Keratinocyte (primary cell): ENCODE measurements at regions not wholly inside any gene's neighbourhood (a gene's known extent, or its start where the extent isn't known, plus 50 kb on each side); places are given as distances from the start of the nearest gene placed in this dataset.

ENCODE experiments used
- EZH2 ChIP-seq: IDR thresholded peaks from one replicate; pipeline ENCODE4 v1.6.1; 2012; ENCODE audit warnings: inconsistent platforms, mild to moderate bottlenecking, low read length, moderate library complexity
- TF ChIP-seq, protein P1 (sequence below), 3 experiments: IDR thresholded peaks in 1 of 3; conservative IDR thresholded peaks in 1 of 3; optimal IDR thresholded peaks in 1 of 3; 2 replicates in 2 of 3; 3 replicates in 1 of 3; pipeline versions ENCODE3 to v1.5.1; 2011; ENCODE audit warnings: low read length in 3 of 3, mild to moderate bottlenecking in 3 of 3, moderate library complexity in 2 of 3, control low read depth in 1 of 3, inconsistent platforms in 1 of 3; ENCODE audit not compliant: insufficient read depth in 2 of 3; ENCODE audit errors: extremely low read depth in 1 of 3

DNA sequence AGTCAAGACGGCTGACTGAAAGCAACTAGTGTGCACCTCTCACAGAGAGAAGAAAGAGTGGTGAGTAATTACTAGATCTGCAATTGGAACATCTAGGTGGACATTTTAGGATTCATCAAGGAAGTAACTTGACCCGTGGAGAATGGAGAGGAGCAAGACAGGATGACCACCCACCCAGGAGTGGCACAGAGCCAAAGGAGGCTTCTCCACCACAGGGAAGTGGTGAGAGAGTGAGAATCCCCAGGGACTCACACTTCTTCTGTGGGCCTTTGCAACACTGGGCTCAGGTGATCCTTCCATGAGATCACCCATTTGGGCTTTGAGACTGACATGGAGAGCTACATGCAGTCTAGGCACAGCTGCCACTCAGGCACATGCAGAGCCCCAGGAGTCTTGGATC lies 132.8 kb upstream of the GALNT5 start:
- TF ChIP-seq, protein P1, sequence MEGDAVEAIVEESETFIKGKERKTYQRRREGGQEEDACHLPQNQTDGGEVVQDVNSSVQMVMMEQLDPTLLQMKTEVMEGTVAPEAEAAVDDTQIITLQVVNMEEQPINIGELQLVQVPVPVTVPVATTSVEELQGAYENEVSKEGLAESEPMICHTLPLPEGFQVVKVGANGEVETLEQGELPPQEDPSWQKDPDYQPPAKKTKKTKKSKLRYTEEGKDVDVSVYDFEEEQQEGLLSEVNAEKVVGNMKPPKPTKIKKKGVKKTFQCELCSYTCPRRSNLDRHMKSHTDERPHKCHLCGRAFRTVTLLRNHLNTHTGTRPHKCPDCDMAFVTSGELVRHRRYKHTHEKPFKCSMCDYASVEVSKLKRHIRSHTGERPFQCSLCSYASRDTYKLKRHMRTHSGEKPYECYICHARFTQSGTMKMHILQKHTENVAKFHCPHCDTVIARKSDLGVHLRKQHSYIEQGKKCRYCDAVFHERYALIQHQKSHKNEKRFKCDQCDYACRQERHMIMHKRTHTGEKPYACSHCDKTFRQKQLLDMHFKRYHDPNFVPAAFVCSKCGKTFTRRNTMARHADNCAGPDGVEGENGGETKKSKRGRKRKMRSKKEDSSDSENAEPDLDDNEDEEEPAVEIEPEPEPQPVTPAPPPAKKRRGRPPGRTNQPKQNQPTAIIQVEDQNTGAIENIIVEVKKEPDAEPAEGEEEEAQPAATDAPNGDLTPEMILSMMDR (optimal IDR thresholded peaks at IDR 0.05 in 1 of 3, IDR thresholded peaks at IDR 0.05 in 1 of 3, conservative IDR thresholded peaks at IDR 0.05 in 1 of 3; ENCODE audit: extremely low read depth in 1 of 3, insufficient read depth in 2 of 3, low read length in 3 of 3) = no peak
- no peak for TF ChIP-seq EZH2
